Endothelial cell of umbilical vein (primary cell): ENCODE measurements at regions not wholly inside any gene's neighbourhood (a gene's known extent, or its start where the extent isn't known, plus 50 kb on each side); places are given as distances from the start of the nearest gene placed in this dataset.

Source experiments
- BruUV-seq: library from RNA; stranded (reverse); fragments of 400-500 nt; replicated peaks from 2 replicates; lab custom pipeline; 2021; lab: Mats Ljungman, UMichigan
- CTCF ChIA-PET: fragments of 300-600, 350-600 bp; sonication (Branson Sonifier 250); formaldehyde crosslinking; loops from one replicate; lab custom pipeline; 2021; ENCODE audit warnings: antibody characterized with exemption, inconsistent platforms; lab: Charles Lee
- POLR2A ChIA-PET: fragments of 300-600, 350-600 bp; sonication (Branson Sonifier 250); formaldehyde crosslinking; loops from one replicate; lab custom pipeline; 2021; ENCODE audit warnings: antibody characterized with exemption, inconsistent platforms; lab: Charles Lee
- DNase-seq: peaks from one replicate; pipeline ENCODE4 v3.0.0-alpha.2; 2011; ENCODE audit warnings: low read depth, low spot score
- FAIRE-seq: peaks from 2 replicates; lab custom pipeline; 2011; peaks lifted over from hg19 to GRCh38; lab: Jason Lieb, UNC
- H2AFZ ChIP-seq: 2 replicates; pipeline ENCODE4 v1.6.0; 2012; ENCODE audit warnings: low read depth, low read length, control low read depth, inconsistent platforms
- H3K27ac ChIP-seq: 2 replicates; pipeline ENCODE4 v1.5.1; 2011; ENCODE audit warnings: low read depth, mild to moderate bottlenecking, control low read depth, low read length, moderate library complexity; ENCODE audit not compliant: insufficient read depth
- H3K27me3 ChIP-seq, 2 experiments: 2 replicates each; pipeline versions ENCODE4 v1.6.0 to v1.6.1; 2011; ENCODE audit warnings: low read length in 2 of 2, mixed read lengths in 1 of 2; ENCODE audit not compliant: control insufficient read depth in 2 of 2, insufficient read depth in 2 of 2
- H3K36me3 ChIP-seq, 2 experiments: 2 replicates in 1 of 2; 3 replicates in 1 of 2; pipeline ENCODE4 v1.5.1; 2011; ENCODE audit warnings: low read length in 2 of 2, mild to moderate bottlenecking in 1 of 2, moderate library complexity in 1 of 2; ENCODE audit not compliant: control insufficient read depth in 2 of 2, insufficient read depth in 2 of 2; ENCODE audit errors: extremely low read depth in 1 of 2
- H3K4me1 ChIP-seq: 3 replicates; pipeline ENCODE4 v1.5.1; 2011; ENCODE audit warnings: mild to moderate bottlenecking, low read length; ENCODE audit not compliant: control insufficient read depth, insufficient read depth; ENCODE audit errors: extremely low read depth
- H3K4me2 ChIP-seq: 2 replicates; pipeline ENCODE4 v1.6.1; 2011; ENCODE audit warnings: low read length, control low read depth, mixed read lengths; ENCODE audit not compliant: insufficient read depth
- H3K4me3 ChIP-seq, 3 experiments: fragments of 200-600 bp in 1 of 3; sonication (generic), shearing (Covaris generic) in 1 of 3; replicated peaks in 1 of 3; 2 replicates each; pipeline ENCODE4 v1.5.1; 2011 to 2016; ENCODE audit warnings: control low read depth in 3 of 3, low read length in 3 of 3, mild to moderate bottlenecking in 2 of 3, inconsistent platforms in 1 of 3, low read depth in 1 of 3, moderate library complexity in 1 of 3; ENCODE audit not compliant: insufficient read depth in 1 of 3
- H3K79me2 ChIP-seq: 2 replicates; pipeline ENCODE4 v1.6.0; 2012; ENCODE audit warnings: low read length, inconsistent platforms; ENCODE audit not compliant: control insufficient read depth, insufficient read depth
- H3K9ac ChIP-seq: replicated peaks from 2 replicates; pipeline ENCODE3; 2011; ENCODE audit warnings: low read length, control low read depth; ENCODE audit not compliant: insufficient read depth; ENCODE audit errors: extremely low read depth
- H3K9me1 ChIP-seq: replicated peaks from 3 replicates; pipeline ENCODE4 v1.6.0; 2011; ENCODE audit warnings: mild to moderate bottlenecking, low read length; ENCODE audit not compliant: control insufficient read depth, insufficient read depth; ENCODE audit errors: extremely low read depth
- H3K9me3 ChIP-seq: replicated peaks from 2 replicates; pipeline ENCODE4 v1.5.1; 2012; ENCODE audit warnings: low read length, inconsistent platforms; ENCODE audit not compliant: control insufficient read depth, insufficient read depth
- H4K20me1 ChIP-seq: replicated peaks from 2 replicates; pipeline ENCODE3; 2011; ENCODE audit warnings: mild to moderate bottlenecking, low read length; ENCODE audit not compliant: control insufficient read depth, insufficient read depth; ENCODE audit errors: extremely low read depth
- CTCF ChIP-seq, 2 donors: IDR thresholded peaks; 1 replicate in 1 of 2; 2 replicates in 1 of 2; pipeline ENCODE4 v1.5.1; 2011; ENCODE audit warnings: low read length in 2 of 2, mild to moderate bottlenecking in 2 of 2, moderate library complexity in 2 of 2, control low read depth in 1 of 2, inconsistent platforms in 1 of 2, low read depth in 1 of 2; ENCODE audit not compliant: insufficient read depth in 1 of 2; ENCODE audit errors: extremely low read depth in 1 of 2
- EZH2 ChIP-seq: IDR thresholded peaks from 2 replicates; pipeline ENCODE4 v1.6.1; 2012; ENCODE audit warnings: borderline replicate concordance, low read depth, mild to moderate bottlenecking, moderate library complexity, low read length, inconsistent platforms; ENCODE audit not compliant: severe bottlenecking
- FOS ChIP-seq: IDR thresholded peaks from 2 replicates; pipeline ENCODE4 v1.6.1; 2011; ENCODE audit warnings: mild to moderate bottlenecking, low read length, moderate library complexity, borderline replicate concordance; ENCODE audit not compliant: insufficient read depth
- GATA2 ChIP-seq: IDR thresholded peaks from 2 replicates; pipeline ENCODE4 v1.7.0; 2011; ENCODE audit warnings: low read depth, mild to moderate bottlenecking, moderate library complexity, mixed read lengths, low read length; ENCODE audit not compliant: insufficient read length, insufficient read depth
- JUN ChIP-seq: IDR thresholded peaks from 2 replicates; pipeline ENCODE4 v1.6.1; 2011; ENCODE audit warnings: borderline replicate concordance, low read depth; ENCODE audit not compliant: insufficient read length, insufficient read depth
- MAX ChIP-seq: IDR thresholded peaks from 2 replicates; pipeline ENCODE4 v1.6.1; 2011; ENCODE audit not compliant: insufficient read depth, insufficient read length
- MYC ChIP-seq: IDR thresholded peaks from one replicate; pipeline ENCODE4 v1.6.1; 2011; ENCODE audit warnings: mild to moderate bottlenecking, low read depth, low read length
- POLR2A ChIP-seq: IDR thresholded peaks from 2 replicates; pipeline ENCODE4 v1.6.1; 2012; ENCODE audit warnings: low read depth, mild to moderate bottlenecking, control low read depth, low read length
- POLR2AphosphoS5 ChIP-seq: IDR thresholded peaks from 2 replicates; pipeline ENCODE4 v1.6.1; 2012; ENCODE audit warnings: low read depth, mild to moderate bottlenecking, control low read depth, low read length, moderate library complexity; ENCODE audit not compliant: insufficient read depth
- dilution Hi-C: fragments of 300-500 bp; cut with MboI; formaldehyde crosslinking; loops from one replicate; pipeline ENCODE4 v1.15.0; 2019; ENCODE audit warnings: low sequenced_read_pairs; ENCODE audit not compliant: extremely low pct_ligation_motif_present
- intact Hi-C: fragments of 100-400 bp; cut with micrococcal nuclease; formaldehyde crosslinking; loops from one replicate; pipeline ENCODE4 v1.10.0; 2022

DNA sequence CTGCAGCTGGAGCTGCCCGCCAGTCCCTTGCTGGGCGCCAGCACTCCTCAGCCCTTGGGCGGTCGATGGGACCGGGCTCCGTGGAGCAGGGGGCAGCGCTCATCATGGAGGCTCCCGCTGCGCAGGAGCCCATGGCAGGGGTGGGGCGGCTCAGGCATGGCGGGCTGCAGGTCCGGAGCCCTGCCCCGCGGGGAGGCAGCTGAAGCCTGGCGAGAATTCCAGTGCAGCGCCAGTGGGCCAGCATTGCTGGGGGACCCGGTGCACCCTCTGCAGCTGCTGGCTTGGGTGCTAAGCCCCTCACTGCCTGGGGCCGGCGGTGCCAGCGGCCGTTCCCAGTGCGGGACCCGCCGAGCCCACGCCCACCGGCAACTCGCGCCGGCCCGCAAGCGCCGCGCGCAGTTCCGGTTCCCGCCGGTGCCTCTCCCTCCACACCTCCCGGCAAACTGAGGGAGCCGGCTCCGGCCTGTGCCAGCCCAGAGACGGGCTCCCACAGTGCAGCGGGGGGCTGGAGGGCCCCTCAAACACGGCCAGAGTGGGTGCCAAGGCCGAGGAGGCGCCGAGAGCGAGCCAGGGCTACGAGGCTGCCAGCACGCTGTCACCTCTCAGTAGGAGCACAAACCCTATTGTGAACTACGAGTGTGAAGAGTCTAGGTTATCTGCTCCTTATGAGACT, 687.1 kb downstream of the PCDH17 start:
- BruUV-seq = no TSS peak
- Histone ChIP-seq H3K4me3 (no peak overlapping the region), H3K36me3 (no peaks in the 10 kb centered on the region), H3K79me2 (no peaks in the 10 kb centered on the region), H3K9ac (no peak overlapping the region), H4K20me1 (no peaks in the 10 kb centered on the region), H2AFZ (no peak overlapping the region), H3K27me3 (no peaks in the 10 kb centered on the region), H3K9me3 (no peaks in the 10 kb centered on the region), H3K9me1 (no peaks in the 10 kb centered on the region), H3K4me1 (no peaks in the 10 kb centered on the region), H3K4me2 (no peak overlapping the region), H3K27ac (no peak overlapping the region)
- intact Hi-C loops (no loop called here), dilution Hi-C loops (no loop called here)
- ChIA-PET CTCF (no interaction called here), POLR2A (no interaction called here)
- no peak for TF ChIP-seq MYC
- no peak for TF ChIP-seq EZH2
- TF ChIP-seq JUN = no peak
- TF ChIP-seq GATA2 = no peak
- no peak for TF ChIP-seq POLR2A
- TF ChIP-seq CTCF (IDR thresholded peaks at IDR 0.05; ENCODE audit: extremely low read depth in 1 of 2, insufficient read depth in 1 of 2, low read depth in 1 of 2, low read length in 2 of 2) = no peak
- no peak for TF ChIP-seq FOS
- no peak for TF ChIP-seq POLR2AphosphoS5
- TF ChIP-seq MAX = no peak
- FAIRE-seq = no peak
- no peak for DNase-seq
